GM18498 (cell line): ENCODE measurements at regions not wholly inside any gene's neighbourhood (a gene's known extent, or its start where the extent isn't known, plus 50 kb on each side); places are given as distances from the start of the nearest gene placed in this dataset.
A peak's percentile ranks its signal among the peaks of the same experiment; 100 is the strongest.
"Not testable (repeated sequence)": the region's sequence is repeated elsewhere in the genome, so short reads cannot be mapped to it uniquely, and the experiment has no call there.

ENCODE experiments used
- ATAC-seq: cut with Tn5 transposase; IDR thresholded peaks from one replicate; pipeline ENCODE4 v1.9.1; 2021; ENCODE audit warnings: mild to moderate bottlenecking, moderate library complexity; ENCODE audit not compliant: unreplicated experiment

DNA sequence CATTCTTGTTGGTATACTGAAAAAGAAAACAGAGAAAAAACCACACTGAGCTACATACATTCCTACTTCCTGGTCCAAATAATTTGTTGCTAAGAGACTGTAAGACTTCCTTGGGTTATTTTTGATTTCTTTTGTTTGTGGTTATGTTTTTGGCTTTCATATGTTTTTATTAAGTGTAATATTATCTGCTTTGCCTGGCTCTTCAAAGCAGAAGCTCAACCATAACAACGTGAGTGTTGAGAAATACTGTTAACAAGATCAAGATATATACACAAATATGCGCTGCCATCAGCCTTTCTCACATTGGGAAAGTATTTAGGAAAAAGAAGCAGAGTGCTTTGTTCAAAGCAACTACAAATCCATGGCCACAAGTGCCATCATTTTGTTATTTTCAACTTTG lies 556.2 kb upstream of the CBLB start:
- ATAC-seq = no peak

DNA sequence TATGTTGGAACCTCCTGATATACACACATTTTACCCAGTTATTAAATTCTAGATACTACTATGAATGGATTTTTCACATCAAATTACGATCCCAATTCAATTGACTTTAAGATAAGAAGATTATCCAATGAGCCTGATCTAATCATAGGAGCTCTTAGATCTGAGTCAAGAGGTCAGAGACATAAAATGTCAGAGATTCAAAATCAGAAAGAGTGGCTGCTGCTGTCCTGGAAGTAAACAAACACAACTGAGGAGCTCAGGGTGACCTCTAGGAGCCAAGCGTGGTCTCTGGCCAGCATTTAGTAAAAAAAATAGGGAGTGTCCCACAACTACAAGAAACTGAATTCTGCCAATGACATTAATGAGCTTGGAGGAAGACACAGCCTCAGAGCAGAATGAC lies 557.1 kb upstream of the CBLB start:
- ATAC-seq = no peak

DNA sequence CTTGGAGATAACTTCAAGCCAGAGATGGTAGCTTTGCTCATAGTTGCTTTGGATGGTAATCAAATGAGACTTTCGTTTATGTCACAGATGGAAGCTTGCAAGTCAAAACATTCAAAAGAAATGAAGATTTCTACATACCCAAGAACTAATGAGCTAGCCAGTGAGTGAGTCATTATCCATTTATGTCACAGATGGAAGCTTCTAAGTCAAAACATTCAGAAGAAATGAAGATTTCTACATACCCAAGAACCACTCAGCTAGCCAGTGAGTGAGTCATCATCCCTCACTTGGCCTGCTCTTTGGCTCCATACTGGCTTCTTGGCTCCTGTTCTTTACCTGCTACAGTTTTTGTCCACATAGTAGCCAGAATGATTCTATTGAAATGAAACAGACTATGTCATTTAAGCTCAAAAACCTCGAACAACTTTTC lies 559.8 kb upstream of the CBLB start:
- no peak for ATAC-seq

DNA sequence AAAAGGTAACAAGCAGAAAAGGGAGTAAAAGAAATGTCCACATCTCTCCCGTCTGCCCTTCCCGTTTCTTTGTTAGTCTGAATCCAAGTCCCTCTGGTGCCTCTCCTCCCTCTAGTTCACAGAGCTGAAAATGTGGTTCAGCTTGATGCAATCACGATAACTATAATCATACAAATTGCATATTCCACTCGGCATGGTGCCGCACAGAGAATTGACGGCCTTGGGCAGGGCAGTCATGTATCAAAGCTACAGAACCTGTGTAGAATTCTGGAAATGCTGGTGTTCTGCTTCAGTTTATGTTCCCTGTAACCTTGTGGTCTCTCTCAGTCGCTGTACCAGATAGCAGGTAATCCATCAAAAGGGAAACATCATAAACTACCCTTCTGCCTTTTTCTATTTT lies 562.9 kb upstream of the CBLB start:
- no peak for ATAC-seq

DNA sequence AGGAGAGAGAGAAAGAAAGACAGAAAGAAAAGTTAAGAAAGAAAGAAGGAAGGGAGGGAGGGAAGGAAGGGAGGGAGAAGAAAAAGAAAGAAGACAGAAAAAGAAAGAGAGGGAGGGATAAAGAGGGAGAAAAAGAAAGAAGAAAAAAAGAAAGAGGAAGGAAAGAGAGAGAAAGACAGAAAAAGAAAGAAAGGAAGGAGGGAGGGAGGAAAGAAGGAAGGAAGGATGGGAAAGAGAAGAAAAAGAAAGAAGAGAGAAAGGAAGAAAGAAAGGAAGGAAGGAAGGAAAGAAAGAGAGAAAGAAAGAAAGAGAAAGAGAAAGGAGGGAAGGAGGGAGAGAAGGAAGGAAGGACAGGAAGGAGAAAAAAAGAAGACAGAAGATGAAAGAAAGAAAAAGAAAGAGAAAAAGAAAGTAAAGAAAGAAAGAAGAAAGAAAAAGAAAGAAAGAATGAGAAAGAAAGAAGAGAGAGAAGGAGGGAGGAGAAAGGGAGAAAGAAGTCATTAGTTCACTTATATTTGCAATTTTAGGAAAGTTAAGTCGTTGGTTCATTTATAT lies 567.2 kb upstream of the CBLB start:
- ATAC-seq = no peak

DNA sequence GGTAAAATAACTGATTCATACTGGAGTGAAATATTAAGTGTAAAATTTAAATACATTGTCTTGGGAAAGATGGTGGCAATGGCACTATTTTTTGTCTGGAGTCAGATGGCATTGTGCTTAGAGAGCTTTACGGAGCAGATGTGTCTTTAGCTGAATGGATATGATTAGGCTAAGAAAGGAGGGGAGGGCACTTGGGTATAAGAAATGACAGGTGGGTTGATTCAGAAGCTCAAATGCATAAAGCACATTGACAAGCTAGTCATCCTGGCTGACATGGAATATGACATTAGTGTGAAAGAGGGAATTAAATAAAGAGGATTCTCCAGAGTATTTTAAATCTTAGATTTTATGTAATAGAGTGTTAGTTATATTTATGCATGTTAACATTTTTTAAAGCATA lies 570.1 kb upstream of the CBLB start:
- no peak for ATAC-seq

DNA sequence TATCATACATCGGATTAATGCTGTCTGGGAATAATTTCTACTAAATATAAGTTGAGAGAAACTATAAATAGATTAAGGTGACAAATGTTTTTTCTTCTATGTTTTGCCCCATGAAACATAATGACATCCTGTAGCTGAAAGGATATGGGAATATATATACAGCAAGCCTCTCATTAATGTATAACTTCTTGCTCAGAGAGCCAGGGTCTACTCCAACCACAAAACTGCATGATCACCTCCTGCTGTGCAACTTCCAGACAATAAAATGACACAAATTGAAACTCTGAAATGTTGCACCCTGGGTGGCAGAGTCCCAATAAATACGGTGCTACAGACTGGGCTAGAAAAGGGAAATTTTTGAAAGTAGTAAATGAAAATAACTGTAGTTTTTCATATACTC lies 571.9 kb upstream of the CBLB start:
- ATAC-seq = no peak

DNA sequence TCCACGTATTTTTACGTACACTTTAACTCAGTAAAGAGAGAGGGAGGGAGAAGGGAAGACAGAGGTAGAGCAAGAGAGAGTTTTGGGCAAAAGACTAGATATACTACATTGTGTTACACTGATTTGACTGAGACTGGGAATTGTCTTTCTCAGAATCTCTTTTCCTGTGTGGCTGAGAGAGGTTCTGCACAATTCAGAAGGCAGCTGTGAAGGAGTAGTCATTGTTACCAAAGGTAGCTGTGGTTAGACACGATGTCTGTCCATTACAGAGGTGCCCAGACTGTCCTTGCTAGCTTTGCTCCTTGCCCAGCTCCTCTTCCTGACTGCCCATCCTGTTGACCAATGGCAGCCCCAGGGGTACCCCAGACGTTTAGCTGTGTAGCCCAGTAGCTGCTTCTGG lies 577.5 kb upstream of the CBLB start:
- no peak for ATAC-seq

DNA sequence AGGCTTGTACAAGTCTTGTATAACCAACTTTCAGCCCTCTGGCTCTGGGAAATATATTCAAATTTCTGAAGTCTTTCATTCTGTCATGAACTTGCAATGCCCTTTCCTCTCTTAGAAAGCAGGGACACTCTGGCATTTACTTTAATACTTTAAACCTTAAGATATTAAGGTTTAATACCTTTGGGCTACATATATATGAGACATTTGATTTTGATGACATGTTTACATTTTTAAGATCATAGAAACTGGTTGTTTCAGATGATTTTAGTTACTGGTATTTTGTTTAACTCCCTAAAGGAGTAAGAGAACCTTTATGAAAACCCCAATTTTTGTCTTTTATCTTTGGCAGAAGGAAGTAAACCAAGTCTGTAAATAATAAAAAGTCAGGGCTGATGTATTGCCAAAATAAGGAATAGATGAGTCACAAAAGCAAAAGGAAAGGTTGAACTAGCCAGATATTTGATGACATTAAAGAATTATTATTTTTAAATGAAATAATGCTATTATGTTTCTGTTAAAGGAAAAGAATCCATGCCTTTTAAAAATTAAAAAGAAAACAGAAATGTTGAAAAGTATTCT lies 579.0 kb upstream of the CBLB start:
- ATAC-seq = no peak

DNA sequence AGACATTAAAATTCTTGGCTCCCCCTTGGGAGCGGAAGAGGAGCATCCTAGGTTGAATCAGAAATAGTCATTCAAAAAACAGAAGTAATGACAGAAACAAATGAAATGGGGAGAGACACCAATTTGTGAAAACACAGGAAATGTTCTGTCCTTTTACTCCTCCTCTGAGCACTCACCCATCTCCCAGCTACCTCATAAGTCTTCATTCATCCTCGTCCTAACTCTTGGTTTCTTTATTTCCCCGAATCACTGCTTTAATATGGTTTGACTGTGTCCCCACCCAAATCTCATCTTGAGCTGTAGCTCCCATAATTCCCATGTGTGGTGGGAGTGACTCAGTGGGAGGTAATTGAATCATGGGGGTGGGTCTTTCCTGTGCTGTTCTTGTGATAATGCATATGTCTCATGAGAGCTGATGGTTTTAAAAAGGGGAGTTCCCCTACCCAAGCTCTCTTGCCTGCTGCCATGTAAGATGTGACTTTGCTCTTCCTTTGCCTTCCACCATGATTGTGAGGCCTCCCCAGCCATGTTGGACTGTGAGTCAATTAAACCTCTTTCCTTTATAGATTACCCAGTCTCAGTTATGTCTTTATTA lies 579.7 kb upstream of the CBLB start:
- ATAC-seq = not testable (repeated sequence)

DNA sequence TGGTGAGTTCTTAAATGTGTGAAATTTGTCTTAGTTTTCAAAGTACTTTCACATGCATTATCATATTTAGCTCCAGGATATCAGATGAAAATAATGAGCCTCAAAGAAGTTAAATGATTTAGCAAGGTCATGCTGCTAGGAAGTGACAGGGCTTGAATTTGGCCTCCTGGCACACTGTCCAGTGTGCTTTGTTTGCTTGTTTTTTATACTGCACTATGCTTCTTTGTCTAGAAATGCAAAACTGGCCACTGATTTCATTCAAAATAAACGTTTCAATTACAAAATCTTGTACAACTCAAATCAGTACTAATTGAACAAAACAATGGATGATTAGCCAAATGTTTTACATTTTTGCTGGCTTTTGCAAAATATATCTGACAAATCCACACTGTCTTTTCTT lies 583.3 kb upstream of the CBLB start:
- ATAC-seq = no peak

DNA sequence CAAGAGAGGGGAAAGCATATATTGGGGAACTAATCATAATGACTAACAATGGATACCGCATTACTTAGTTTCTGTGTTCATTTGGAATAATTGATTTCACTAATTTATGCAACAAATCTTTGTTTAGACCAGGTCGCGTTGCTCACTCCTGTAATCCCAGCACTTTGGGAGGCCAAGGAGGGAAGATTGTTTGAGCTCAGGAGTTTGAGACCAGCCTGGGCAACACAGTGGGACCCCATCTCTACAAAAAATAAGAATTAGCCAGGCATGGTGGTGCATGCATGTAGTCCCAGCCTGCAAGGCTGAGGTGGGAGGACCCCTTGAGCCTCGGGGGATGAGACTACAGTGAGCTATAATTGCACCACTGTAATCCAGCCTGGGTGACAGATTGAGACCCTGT lies 585.7 kb upstream of the CBLB start:
- ATAC-seq = no peak

DNA sequence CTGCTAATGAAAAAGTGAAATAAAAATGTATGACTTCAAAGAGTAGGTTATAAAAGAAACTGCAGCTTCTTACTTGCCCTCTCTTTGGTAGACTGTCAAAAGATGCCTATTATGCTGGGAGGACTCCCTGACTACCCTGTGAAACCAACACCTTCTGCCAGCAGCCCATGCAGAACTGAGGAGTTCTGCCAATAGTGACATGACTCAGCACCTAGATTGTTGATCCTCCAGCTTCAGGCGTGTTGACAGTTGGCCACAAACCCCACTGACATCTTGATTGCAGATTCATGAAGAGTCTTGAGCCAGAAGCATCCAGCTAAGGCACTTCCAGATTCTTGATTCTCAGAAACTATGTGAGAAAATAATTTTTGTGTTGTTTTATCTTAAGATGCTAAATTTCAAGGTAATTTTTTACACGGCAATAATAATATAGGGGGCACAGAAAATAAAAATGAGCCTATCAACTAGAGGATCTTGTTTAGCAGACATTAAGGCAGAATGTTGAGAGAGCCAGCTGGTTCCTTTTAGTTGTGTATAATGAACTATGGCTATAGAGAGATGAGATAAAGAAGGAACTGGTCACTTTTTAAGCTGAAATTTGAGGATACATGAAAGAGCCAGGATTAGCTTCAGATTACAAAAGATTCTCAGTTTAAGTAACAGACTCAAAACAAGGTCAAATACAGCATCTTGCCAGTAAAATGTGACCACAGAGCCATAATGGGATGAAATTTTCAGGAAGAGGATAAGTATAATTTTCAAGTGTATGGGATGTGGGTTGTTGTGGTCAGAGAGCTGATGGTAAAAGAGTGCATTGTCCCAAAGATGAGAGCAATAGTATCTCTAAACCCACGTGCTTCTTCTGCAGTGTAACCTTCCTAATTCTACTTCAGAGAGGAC lies 588.7 kb upstream of the CBLB start:
- peak; percentile 100 for ATAC-seq

DNA sequence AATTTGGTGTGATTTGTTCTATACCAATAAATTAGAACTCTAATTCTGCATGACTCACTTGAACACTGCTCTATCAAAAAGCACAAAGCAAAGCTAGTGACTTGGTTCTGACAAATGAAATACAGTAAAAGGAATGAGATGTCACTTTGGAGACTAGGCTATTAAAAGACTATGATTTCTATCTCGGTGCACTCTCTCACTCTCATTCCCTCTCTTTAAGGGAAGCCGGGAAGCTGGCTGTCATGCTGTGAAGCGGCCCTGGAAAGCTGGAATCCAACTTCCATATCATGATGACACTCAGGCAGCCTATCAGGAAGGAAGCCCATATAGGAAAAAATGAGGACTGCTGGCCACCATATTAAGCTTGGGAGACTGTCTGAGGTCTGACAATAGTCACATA lies 590.1 kb upstream of the CBLB start:
- ATAC-seq = no peak

DNA sequence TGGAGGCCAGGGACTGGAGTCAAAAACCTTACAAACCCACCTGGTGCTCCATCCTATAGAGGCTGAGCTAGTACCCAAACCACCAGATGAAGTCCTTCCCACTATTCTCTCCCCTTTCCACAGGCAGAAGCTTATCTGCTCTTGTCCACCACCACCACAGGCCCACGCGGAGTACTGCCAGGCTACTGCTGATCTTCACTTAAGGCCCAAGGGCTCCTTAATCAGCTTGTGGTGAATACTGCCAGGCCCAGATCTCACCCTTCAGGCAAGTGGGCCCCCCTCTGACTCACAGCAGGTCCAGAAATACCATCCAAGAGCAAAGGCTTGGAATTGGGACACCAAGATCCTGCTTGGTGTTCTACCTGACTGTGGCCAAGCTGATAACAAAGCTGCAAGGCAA lies 598.1 kb upstream of the CBLB start:
- ATAC-seq = no peak

DNA sequence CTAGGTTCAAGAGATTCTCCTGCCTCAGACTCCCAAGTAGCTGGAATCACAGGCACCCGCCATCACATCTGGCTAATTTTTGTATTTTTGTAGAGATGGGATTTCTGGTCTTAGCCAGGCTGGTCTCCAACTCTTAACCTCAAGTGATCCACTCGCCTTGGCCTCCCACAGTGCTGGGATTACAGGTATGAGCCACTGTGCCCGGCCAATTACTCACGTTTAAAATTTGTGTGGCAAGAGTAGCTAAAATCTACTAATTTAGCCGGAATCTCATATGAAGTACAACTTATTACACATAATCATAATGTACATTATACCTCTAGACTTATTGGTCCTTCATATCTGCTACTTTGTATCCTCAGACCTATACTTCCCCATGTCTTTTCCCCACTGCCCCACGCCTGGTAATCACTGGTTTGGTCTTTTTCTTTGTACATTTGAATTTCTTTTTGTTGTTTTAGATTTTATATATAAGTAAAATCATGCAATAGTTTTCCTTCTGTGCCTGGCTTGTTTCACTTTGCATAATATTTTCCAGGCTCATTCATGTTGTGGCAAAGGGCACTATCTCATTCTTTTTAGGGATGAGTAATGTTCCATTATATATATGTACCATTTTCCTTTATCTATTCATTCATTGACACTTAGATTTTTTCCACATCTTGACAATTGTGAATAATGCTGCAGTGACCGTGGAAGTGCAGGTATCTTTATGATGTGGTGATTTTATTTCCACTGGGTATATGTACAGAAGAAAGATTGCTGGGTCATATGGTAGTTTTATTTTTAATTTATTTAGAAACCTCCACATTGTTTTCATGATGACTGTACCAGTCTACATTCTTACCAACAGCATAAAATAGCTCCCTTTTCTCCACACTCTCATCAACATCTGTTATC lies 605.0 kb upstream of the CBLB start:
- no peak for ATAC-seq

DNA sequence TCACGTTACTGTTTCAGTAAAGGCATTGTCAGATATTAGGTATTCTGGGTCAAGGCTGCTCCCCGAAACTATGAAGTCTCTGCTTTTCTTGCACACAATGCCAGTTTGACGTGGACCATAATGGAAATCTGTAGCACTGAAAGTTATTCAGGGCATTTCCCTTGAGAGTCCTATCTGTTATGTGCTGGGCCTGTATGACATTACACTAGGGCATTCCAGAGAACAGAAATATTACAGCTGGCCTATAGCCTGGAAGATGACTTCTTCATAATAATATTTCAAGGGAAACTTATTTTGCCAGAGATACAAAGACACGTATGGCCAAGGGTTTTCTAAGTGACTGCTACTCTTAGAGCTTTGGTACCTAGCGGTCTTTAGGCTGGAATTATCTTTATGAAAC lies 613.6 kb upstream of the CBLB start:
- ATAC-seq = no peak

DNA sequence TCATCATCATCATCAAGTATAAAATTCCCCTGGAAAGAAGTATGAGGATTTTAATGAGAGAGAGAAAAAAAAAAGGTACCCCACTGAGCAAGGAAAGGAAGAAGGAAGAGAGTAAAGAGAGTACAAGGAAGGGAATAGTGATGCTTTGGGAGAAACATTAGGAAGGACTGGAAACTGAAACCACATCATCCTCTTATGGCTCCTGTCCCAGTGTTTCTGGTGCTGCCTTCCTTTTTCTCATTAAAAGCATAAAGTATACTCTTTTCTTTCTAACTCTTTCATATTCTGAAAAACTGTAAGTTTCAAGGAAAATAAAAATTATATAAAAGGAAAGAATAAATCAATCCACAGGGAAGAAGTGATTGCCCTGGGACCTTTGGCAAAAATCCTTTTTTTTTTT lies 616.4 kb upstream of the CBLB start:
- ATAC-seq = no peak

DNA sequence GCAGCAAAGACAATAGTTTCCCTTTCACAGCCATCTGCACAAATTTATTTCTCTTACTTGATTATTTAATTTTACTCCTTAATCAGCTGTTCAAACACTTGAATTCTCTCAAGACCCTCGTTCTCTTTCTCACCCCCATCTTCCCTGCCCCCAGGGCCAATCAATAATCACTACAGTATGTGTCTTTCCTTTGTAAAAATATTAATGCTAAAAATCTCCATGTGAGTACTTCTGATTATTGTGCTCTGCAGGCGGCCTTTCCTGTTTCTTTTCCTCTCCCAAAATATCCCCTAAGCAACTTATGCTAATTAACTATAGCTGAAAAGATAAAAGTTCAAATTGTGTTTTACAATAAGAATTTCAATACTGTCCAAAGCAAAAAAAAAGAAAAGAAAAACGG lies 617.0 kb upstream of the CBLB start:
- ATAC-seq = no peak

DNA sequence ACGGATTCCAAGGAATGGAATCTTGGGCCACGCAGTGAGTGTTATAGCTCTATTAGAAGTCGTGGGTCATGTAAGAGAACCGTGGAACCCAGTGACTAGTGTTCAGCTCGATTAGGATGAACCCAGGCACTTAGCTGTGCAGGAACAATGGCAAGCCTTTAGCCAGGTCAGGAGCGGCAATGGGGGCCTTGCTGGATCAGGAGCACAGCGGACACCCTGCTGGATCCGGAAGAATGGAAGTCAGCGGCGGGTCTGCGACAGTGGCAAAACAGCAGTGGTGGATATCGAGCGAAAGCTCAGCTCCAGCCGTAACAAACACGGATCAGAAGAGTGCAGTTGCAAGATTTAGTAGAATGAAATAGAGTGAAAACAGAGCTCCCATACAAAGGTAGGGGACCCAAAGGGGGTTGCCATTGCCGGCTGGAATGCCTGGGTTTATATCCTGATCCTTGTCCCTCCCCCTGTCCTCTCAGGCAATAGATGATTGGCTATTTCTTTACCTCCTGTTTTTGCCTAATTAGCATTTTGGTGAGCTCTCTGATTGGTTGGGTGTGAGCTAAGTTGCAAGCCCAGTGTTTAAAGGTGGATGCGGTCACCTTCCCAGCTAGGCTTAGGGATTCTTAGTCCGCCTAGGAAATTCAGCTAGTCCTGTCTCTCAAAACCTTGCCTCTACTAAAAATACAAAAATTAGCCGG lies 618.3 kb upstream of the CBLB start:
- not testable (repeated sequence) for ATAC-seq
